HG03064 (cell line): ENCODE measurements at regions not wholly inside any gene's neighbourhood (a gene's known extent, or its start where the extent isn't known, plus 50 kb on each side); places are given as distances from the start of the nearest gene placed in this dataset.
"Not testable (repeated sequence)": the region's sequence is repeated elsewhere in the genome, so short reads cannot be mapped to it uniquely, and the experiment has no call there.

ENCODE experiments used
- ATAC-seq: cut with Tn5 transposase; IDR thresholded peaks from one replicate; pipeline ENCODE4 v1.9.1; 2021; ENCODE audit warnings: low read depth; ENCODE audit not compliant: unreplicated experiment

DNA sequence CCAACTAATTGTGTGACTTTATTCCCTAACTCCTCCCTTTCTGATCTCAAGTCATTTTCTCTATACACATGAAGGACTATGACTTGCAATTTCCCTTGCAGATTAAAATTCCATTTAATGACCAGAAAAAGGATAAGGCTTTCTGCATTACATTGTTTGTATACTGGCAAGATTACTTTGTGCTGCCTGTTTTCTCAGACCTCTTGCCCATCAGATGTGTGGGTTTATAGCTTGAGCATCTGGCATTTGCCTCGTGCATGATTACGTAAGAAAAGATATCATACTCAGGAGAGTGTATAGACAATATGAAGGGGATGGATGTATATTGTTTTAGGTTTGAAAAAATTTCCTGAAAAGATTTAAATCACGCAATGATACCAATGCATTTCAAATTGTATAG lies 593.8 kb upstream of the SLIT2 start:
- no peak for ATAC-seq

DNA sequence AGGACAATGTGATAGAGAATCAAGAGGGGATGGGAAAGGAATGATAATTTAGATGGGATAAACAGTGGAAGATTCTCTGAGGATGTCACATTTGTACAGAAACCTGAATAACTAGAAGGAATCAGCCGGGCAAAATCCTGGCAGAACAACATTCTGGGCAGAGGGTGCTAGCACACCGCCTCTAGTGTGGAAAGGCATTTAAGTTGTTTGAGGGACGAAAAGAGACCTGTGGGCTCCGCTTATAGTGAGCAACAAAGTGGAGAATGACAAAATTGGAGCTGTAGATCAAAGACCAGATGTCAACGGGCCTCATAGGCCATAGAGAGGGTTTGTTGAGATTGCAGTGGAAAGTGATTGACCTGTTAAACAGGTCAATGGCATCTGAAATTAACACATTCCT lies 596.0 kb upstream of the SLIT2 start:
- no peak for ATAC-seq

DNA sequence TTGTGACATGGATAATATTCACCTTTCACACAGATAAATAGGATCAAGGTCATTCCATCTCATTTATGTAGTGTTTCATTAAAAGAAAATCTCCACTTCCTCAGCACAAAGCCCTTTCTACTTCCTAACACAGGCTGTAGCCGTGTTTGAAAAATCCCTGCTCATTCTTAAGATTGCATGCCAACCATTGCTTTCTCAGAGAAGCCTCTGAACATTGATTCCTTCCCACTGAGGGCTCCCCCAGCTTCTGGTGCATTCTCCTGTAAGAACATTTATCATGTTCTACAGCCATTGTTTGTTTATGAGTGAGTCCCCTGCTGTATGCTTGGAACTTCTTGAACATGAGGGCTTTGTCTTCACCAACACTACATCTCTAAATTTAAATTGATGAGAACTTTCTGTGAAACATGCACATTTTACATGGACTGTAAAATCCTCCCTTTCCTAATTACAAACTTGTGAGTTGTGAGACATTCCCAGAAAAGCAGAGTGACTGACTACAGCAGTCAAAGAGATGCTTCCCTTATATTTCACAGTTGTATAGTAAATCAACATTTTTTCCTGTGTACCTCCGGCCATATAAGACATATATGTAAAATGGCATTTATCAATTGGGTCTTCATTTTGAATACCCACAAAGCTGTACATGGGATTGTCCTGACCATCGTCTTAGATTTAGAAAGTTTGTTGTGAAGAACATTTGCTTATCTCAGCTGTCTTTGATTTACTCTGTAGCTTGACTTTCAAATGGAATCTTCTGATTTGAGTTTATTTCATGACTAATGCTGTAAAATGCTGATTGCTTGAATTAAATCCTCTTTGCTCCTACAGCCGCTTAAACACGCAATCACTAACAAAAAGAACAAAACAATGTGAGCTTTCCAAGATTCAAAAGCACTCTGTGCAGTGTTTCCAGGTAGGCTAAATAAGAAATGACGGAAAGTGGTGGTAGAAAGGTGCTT lies 600.5 kb upstream of the SLIT2 start:
- ATAC-seq, result no peak

DNA sequence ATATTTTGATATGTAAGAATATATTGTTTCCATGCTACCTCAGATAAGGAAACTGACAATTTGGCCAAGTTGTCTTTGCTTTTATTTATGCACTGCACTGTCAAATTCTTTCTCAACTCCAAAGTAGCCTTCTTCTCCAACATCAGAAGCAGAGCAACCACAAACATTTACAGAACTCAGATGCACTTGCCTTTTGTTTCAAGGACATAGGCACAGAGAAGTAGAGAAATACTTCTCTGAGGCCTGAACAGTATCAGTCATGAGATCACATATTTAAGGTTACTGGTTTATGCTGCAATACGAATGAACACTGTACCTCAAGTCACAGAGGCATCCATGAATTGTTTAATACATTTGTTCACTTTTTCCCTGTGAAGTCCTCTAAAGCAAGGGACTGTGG lies 606.1 kb upstream of the SLIT2 start:
- no peak for ATAC-seq

DNA sequence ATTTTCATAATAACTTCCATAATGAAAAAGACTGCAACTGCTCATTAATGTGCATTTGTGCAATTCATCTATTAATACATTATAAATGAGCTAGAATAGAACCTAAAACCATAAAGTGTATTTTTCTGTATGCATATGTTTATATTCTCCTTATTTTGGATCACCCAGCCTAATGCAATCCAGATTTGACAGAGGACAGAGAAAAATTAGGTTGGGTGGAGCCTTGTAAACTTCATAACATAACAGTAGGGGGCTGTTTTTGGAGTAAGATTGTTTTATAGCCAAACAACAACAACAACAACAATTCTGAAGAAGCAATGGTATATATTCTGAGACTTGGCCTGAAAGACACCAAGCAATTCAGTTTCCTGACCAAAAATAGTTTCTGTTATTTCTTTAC lies 615.3 kb upstream of the SLIT2 start:
- ATAC-seq, result no peak

DNA sequence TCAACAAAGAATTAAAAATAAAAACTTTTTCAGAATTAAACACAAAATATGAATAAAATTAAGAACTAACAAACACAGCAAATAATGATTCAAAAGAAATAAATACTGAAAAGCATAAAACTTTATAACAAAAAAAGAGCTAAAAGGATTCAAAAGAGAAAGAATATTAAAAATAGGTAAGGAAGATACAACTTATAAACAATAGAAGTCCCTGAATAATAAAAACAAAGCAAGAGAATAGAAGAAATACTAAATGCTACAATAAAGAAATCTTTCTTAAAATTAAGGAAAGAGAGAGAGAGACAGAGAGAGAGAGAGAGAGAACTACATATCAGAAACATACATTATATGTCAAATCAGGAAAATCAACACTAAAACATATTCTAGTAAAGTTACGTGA lies 619.9 kb upstream of the SLIT2 start:
- ATAC-seq, result no peak

DNA sequence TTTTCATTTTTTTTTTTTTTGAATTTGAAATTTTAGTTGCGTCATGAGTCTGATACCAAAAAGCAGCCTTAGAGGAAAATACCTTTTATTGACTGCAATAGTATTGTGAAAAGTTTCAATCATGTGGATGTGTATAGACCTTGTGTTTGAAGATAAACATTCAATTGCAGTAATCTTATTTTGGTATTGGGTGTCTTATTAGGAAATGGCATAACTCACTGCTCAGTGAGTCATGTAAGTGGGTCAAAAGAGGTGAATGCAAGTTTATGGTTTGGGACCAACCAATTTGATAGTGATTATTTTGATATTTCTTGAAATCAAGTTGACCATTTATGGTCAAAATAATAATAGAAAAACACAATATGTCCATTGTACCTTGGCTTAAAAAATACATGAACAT lies 627.8 kb upstream of the SLIT2 start:
- no peak for ATAC-seq

DNA sequence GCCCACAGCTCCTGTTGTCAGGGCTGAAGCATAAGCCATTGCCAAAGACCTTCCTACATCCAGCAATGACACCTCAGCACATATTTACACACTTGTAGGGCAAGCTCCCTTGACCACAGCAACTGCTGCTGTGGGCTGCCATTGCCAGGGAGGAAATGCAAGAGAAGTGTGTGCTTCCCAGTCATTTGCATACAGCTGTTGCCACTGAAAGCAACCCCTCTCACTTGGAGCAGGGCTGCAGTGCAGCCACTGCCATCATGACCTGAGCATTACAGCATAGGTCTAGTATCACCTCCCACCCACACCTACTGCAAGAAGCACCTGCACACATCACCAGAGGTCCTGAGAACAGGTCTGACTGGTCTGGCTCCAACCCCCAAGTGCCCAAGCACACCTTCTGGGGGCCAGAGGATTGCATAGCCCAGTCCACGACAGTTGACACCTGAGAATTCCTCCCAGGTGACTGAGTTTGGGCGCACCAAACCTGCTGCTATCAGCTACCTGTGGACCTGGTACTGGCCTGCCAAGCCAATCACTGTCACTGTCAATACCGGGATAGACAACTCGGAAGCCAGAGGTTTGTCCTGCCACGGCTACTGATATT lies 636.5 kb upstream of the SLIT2 start:
- no peak for ATAC-seq

DNA sequence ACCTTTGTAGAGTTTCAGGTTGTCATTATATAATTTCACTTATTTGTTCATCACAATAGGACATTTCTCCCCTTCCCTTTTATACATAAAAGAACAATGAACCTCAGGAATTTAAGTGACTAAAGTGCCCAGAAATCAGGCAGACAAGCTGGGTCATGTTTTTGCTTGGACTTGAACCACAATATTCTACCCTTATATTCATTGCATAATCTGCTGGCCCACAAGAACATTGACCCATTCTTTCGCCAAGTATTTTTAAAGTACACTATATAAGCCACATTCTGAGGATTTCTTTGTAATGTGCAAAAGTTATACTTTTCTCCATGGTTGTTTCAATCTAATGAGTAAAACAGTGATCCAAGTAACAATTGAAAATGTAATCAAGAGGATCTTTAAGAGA lies 637.5 kb upstream of the SLIT2 start:
- ATAC-seq, result no peak

DNA sequence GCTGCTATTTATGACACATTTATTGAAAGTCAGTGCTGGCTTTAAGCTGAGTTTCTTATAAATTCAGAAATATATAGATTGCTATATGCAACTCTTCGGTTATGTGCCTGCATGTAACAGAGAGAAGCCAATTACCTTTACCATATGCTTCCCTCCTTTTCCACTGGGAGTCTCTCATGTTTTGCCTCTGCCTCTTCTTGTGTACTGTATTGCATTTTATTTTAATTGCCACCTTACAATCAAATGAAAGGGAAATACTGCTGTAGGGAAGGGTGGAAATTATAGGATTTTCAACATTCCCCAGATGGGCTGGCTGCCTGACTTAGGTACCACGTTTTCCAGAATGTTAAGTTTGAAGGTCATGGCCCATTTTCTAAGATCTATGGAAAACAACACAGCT lies 655.4 kb upstream of the SLIT2 start:
- no peak for ATAC-seq

DNA sequence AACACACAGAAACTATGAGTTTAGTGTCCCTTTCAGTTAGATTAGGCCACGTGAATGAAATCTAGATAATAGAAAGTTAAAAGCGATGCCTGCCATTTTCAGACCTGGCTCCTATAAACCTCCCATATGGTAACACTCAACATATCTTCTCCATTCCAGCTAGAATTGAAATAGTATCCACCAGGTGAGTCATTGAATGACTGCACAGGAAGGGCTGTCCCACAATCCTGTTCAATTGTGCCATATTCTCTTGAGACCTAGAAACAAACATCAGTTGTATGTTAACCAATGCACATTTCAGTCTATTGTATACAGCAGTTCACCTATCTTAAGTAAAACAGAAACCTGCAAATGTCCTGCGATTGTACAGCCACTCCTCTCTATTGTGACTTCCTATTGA lies 659.3 kb upstream of the SLIT2 start:
- ATAC-seq, result no peak

DNA sequence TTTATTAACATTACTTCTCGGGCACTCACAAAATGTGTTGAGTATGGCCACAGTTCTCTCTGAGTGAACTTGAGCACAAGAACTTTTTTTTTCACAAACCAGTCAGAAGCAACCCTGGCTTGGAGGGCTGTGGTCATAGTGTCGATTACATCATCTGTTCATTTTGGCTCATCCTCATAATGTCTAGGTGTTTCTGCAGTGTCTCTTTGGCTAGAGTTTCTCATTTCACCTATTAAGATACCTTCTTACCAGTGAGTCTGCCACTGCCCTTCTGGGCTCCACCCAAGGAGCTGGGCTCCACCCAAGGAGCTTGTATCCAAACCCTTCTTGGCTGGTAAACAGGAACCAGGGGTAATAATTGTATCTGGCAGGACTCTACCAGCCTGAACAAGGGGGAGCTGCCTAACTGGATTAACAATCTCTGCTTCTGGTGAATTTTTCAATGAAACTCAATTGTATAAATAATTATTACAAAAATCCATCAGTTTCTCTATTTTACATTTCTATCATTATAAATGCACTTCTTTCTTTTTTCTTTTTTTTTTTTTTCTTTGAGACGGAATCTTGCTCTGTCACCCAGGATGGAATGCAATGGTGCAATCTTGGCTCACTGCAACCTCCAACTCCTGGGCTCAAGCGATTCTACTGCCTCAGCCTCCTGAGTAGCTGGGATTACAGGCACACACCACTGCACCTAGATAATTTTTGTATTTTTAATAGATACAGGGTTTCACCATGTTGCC lies 667.7 kb upstream of the SLIT2 start:
- ATAC-seq, result no peak

DNA sequence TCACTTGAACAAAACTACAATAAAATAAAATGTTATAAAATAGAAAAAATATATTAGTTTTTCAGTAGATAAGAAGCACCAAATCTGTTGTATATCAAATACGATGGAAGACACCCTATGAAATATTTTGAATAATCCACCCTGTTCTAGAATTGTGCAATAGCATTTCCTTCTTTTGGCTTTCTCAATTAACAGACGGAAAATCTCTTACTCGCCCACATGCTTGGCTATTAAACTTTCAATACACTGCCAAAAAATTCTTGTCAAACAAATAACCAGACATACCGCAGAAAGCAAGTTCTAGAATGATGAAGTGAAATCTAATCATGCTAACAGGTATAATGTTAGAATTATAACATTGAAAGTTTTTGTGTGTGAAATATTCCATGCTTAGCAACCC lies 671.6 kb upstream of the SLIT2 start:
- no peak for ATAC-seq

DNA sequence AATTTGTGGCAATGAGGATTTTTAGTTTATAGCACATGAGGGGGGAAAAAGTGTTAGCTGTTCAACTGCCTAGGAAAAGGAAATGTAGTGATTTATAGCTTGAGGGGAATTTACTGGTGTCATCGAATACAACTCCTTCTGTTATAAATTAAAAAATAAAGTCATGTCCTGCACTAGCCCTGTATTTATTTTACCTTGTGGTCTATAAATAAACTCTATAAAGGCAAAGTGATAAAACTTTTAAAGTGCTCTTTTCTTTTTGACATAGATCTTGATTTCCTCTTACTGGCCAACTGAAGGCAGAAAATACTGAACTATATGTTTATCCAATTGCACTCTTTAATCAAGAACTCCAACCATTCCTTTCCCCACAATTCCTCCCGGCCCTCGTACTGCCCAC lies 672.1 kb upstream of the SLIT2 start:
- ATAC-seq, result no peak

DNA sequence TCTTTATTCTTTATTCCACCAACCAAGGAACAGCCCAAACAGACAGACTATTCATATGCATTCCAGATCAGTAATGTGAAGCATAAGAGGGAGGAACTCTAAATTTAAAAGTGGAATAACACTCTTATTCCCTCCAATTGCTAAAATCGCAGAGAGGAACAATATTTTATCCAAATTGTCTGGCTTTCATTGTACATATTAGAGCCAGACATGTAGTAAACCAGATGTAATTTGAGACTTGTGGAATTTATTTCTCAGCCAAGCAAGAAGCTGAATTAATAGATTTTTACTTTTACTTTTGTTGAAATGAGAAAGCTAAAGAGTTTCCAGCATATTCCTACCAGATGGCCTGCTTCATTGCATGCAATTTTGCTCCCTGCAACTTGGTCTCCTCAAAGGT lies 674.6 kb upstream of the SLIT2 start:
- ATAC-seq, result no peak

DNA sequence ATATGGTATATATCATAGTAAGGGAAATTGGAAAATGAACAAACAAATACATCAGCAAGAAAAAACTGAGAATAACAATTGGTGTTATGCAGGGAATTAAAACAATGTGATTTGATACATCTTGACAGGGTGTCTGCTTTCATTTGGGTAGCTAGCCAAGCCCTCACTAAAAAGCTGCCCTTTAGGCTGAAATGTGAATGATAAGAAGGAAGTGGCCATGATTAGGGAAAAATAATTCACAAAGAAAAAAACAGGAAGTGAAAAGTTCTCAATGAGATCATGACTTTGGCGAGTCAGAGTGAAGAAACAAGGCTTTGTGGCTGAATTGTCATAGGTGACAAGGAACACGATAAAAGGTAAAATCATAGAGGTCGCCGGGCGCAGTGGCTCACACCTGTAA lies 675.8 kb upstream of the SLIT2 start:
- ATAC-seq, result no peak

DNA sequence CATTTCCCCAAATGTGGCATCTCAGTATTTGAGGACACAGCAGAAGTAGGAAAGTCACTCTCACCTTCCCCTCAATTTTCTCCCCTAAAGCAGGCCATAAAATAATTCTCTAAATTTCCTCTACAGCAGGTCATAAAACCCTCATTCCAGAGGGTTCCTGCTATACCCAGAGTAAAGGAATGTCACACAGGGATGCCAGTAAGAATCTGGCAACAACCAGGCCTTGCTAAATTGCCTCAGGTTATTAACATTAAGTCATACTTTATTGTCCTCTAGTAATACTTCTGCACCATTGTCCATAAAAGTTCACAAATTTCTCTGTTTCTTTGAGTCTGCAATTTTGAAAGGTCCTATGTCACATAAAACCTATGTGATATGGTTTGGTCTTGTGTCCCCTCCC lies 685.7 kb upstream of the SLIT2 start:
- ATAC-seq, result no peak

DNA sequence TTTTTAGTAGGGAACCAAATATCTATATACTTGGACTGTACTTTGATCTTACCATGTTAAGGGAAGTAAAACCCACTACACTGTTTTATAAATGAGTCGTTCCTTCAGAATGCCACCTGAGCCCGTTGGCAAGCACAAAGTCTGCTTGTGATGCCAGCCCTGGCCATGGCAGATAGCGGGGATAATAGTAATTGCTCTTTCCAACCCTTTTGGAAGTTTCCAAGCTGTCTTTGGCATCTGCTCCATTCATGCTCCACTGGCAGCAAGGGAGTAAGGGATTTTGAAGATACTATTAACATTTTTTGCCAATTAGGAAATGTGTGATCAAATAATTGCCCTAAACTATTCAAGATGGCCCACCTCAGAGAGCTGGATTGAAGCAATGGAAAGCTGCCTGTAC lies 689.2 kb upstream of the SLIT2 start:
- no peak for ATAC-seq

DNA sequence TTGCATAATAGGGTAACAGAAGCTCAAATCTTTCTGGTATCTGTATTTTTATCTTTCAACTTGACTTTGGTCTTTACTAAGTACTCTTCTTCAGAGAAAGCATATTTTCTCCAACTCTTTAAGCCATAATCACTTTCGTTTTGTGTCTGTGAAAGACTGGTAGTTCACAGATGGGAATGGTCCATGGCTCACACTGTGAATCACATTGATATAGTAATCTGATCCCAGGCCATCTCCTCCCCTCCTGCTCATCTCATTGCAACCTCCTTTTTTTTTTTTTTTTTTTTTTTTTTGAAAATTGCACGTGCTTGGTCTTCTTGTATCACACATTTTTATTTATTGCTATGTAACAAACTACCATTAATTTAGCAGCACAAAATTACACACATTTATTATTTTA lies 694.5 kb upstream of the SLIT2 start:
- no peak for ATAC-seq

DNA sequence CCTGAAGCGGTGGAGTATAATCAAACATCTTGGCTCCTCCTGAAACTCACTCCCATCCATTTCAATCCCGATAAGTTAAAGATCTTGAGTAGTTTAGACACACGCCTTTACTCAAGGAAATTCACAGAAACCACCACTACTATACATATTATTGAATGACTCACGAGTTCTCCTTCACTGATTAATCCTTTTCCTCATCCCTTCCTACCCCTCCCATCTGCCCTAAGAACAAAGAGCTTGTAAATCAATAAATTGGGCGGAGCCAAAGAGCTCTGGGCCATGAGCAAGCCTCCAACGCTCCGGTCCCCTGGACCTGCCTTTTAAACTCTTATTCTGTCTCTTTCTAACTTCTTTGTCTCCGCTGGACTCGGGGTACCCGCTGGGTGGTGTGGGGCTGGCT lies 695.4 kb upstream of the SLIT2 start:
- not testable (repeated sequence) for ATAC-seq

DNA sequence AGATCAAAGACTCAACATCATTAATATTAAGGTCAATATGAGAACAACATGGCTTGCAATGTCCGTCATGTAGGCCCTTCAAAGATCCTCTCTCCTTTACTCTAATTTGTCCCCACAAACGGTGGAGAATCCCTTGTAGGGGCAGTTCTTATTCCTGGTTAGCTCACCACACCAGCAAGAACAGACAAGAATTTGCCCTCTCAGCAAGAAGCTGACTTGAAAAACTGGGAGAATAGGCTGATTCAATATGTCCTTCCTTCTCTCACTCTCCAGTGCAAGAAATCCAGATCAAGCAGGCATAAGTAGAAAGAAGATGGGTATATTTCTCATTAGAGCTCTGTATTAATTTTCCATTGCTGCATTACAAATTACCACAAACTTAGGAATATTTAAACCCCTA lies 704.2 kb upstream of the SLIT2 start:
- no peak for ATAC-seq
